PC-9 (cell line): ENCODE measurements at regions not wholly inside any gene's neighbourhood (a gene's known extent, or its start where the extent isn't known, plus 50 kb on each side); places are given as distances from the start of the nearest gene placed in this dataset.

ENCODE experiments used
- EZH2 ChIP-seq: fragments of 200-600 bp; sonication (generic); IDR thresholded peaks from 2 replicates; pipeline ENCODE4 v1.8.0; 2017; ENCODE audit warnings: antibody characterized with exemption, low read depth
- TF ChIP-seq, protein P1 (sequence below): fragments of 200-600 bp; sonication (generic); conservative IDR thresholded peaks from 2 replicates; pipeline ENCODE4 v1.6.1; 2017; ENCODE audit warnings: mixed run types, antibody characterized with exemption, mild to moderate bottlenecking, moderate library complexity

DNA sequence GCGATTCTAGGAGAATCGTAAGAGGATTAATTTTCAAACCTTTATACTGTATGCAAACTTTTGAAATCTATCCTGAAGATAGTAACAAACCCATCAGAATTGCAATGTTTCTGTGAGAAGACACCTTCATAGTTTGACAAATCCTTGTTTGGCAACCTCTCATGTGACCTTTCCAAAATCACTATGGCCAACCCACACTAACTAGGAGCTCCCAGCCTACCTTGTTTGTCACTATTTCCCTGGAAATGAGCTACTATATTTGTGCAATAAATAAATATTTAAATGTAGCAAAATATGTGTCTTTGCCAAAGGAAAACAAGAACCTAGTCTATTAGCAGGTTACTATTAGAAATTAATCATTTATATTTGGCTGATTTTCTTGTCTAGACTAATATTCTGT lies 173.7 kb downstream of the PPP1R2C start:
- TF ChIP-seq, protein P1, sequence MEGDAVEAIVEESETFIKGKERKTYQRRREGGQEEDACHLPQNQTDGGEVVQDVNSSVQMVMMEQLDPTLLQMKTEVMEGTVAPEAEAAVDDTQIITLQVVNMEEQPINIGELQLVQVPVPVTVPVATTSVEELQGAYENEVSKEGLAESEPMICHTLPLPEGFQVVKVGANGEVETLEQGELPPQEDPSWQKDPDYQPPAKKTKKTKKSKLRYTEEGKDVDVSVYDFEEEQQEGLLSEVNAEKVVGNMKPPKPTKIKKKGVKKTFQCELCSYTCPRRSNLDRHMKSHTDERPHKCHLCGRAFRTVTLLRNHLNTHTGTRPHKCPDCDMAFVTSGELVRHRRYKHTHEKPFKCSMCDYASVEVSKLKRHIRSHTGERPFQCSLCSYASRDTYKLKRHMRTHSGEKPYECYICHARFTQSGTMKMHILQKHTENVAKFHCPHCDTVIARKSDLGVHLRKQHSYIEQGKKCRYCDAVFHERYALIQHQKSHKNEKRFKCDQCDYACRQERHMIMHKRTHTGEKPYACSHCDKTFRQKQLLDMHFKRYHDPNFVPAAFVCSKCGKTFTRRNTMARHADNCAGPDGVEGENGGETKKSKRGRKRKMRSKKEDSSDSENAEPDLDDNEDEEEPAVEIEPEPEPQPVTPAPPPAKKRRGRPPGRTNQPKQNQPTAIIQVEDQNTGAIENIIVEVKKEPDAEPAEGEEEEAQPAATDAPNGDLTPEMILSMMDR = no peak
- no peak for TF ChIP-seq EZH2
